Testis (tissue), 2 donors: ENCODE measurements at regions not wholly inside any gene's neighbourhood (a gene's known extent, or its start where the extent isn't known, plus 50 kb on each side); places are given as distances from the start of the nearest gene placed in this dataset.

ENCODE experiments used
- CTCF ChIP-seq, 3 experiments: fragments of 450-650 bp in 2 of 3; fragments of 200-600 bp in 1 of 3; sonication (generic) in 1 of 3; IDR thresholded peaks; one replicate each; pipeline ENCODE4 v1.5.1; 2016 to 2019; ENCODE audit warnings: antibody characterized with exemption in 3 of 3, mild to moderate bottlenecking in 2 of 3, moderate library complexity in 1 of 3
- POLR2A ChIP-seq: fragments of 450-650 bp; IDR thresholded peaks from one replicate; pipeline ENCODE4 v1.6.1; 2017; ENCODE audit warnings: antibody characterized with exemption, mild to moderate bottlenecking, moderate library complexity

- TF ChIP-seq CTCF (IDR thresholded peaks at IDR 0.05) (no peak), POLR2A (no peak)
Measured at GRCh38 chr2:47254464-47254863, 78.2 kb upstream of the CALM2 start.
